ENCODE measurements at regions not wholly inside any gene's neighbourhood (a gene's known extent, or its start where the extent isn't known, plus 50 kb on each side); places are given as distances from the start of the nearest gene placed in this dataset.
A peak's percentile ranks its signal among the peaks of the same experiment; 100 is the strongest.
"Not testable (repeated sequence)": the region's sequence is repeated elsewhere in the genome, so short reads cannot be mapped to it uniquely, and the experiment has no call there.

- peaks cover 9% of the 10 kb centered on the region for H3K27me3 Mint-ChIP-seq
- intact Hi-C loops (cut with micrococcal nuclease), result no loop called here
- no peaks in the 10 kb centered on the region for H3K4me1 Mint-ChIP-seq
- H3K9me3 Mint-ChIP-seq, result peaks cover 40% of the 10 kb centered on the region
- no peak overlapping the region for H3K4me3 Mint-ChIP-seq
- DNase-seq, result no peak
- H3K27ac Mint-ChIP-seq, result no peak overlapping the region
- no peaks in the 10 kb centered on the region for H3K36me3 Mint-ChIP-seq (ENCODE audit: low read depth)
These were observed 64.0 kb downstream of the EBNA1BP2 start for GRCh38 chr1:43108080-43108479.

GRCh38 chr1:43107664-43108063 lies 64.4 kb downstream of the EBNA1BP2 start:
- Mint-ChIP-seq H3K4me1 (no peaks in the 10 kb centered on the region), H3K27me3 (peaks cover 9% of the 10 kb centered on the region), H3K36me3 (ENCODE audit: low read depth) (no peaks in the 10 kb centered on the region), H3K27ac (no peak overlapping the region), H3K4me3 (no peak overlapping the region), H3K9me3 (peaks cover 40% of the 10 kb centered on the region)
- intact Hi-C loops (cut with micrococcal nuclease), result no loop called here
- no peak for DNase-seq

GRCh38 chr1:43104027-43104763 lies 67.9 kb downstream of the EBNA1BP2 start:
- Mint-ChIP-seq H3K4me3 (no peak overlapping the region), H3K27me3 (peaks cover 3% of the 10 kb centered on the region), H3K4me1 (no peaks in the 10 kb centered on the region), H3K27ac (no peak overlapping the region), H3K36me3 (ENCODE audit: low read depth) (no peaks in the 10 kb centered on the region), H3K9me3 (peaks cover 34% of the 10 kb centered on the region)
- intact Hi-C loops (cut with micrococcal nuclease), result no loop called here
- no peak for DNase-seq

GRCh38 chr1:43101061-43101460 lies 71.0 kb downstream of the EBNA1BP2 start:
- H3K4me1 Mint-ChIP-seq, result no peaks in the 10 kb centered on the region
- H3K9me3 Mint-ChIP-seq, result peaks cover 13% of the 10 kb centered on the region
- H3K27ac Mint-ChIP-seq, result no peak overlapping the region
- intact Hi-C loops (cut with micrococcal nuclease), result no loop called here
- H3K27me3 Mint-ChIP-seq, result peaks cover 12% of the 10 kb centered on the region
- no peak overlapping the region for H3K4me3 Mint-ChIP-seq
- no peaks in the 10 kb centered on the region for H3K36me3 Mint-ChIP-seq (ENCODE audit: low read depth)
- DNase-seq, result no peak

- Mint-ChIP-seq H3K27ac (no peak overlapping the region), H3K4me1 (no peaks in the 10 kb centered on the region), H3K27me3 (peaks cover 21% of the 10 kb centered on the region), H3K4me3 (no peak overlapping the region), H3K36me3 (ENCODE audit: low read depth) (no peaks in the 10 kb centered on the region), H3K9me3 (peaks cover 5% of the 10 kb centered on the region)
- no peak for DNase-seq
- intact Hi-C loops (cut with micrococcal nuclease), result no loop called here
These were observed 73.9 kb downstream of the EBNA1BP2 start for GRCh38 chr1:43098200-43098599.

- intact Hi-C loops (cut with micrococcal nuclease); H3K36me3 Mint-ChIP-seq (ENCODE audit: low read depth); H3K9me3 Mint-ChIP-seq; H3K27ac Mint-ChIP-seq; H3K4me1 Mint-ChIP-seq; DNase-seq; H3K4me3 Mint-ChIP-seq: not testable (repeated sequence)
- peaks cover 21% of the 10 kb centered on the region for H3K27me3 Mint-ChIP-seq
These were observed 75.6 kb downstream of the EBNA1BP2 start for GRCh38 chr1:43096528-43096927.

- intact Hi-C loops (cut with micrococcal nuclease); H3K36me3 Mint-ChIP-seq (ENCODE audit: low read depth); H3K4me3 Mint-ChIP-seq; H3K4me1 Mint-ChIP-seq; H3K27ac Mint-ChIP-seq; DNase-seq; H3K9me3 Mint-ChIP-seq: not testable (repeated sequence)
- peaks cover 18% of the 10 kb centered on the region for H3K27me3 Mint-ChIP-seq
These were observed 81.3 kb downstream of the EBNA1BP2 start for GRCh38 chr1:43090812-43091211.

- intact Hi-C loops (cut with micrococcal nuclease); H3K27ac Mint-ChIP-seq; DNase-seq; H3K4me1 Mint-ChIP-seq; H3K4me3 Mint-ChIP-seq; H3K9me3 Mint-ChIP-seq; H3K36me3 Mint-ChIP-seq (ENCODE audit: low read depth): not testable (repeated sequence)
- H3K27me3 Mint-ChIP-seq, result peaks cover 19% of the 10 kb centered on the region
These were observed 81.9 kb downstream of the EBNA1BP2 start for GRCh38 chr1:43090157-43090556.

GRCh38 chr1:43083375-43083891 lies 88.7 kb downstream of the EBNA1BP2 start:
- H3K27me3 Mint-ChIP-seq, result peaks cover 21% of the 10 kb centered on the region
- intact Hi-C loops (cut with micrococcal nuclease), result no loop called here
- no peaks in the 10 kb centered on the region for H3K9me3 Mint-ChIP-seq
- no peak overlapping the region for H3K27ac Mint-ChIP-seq
- H3K36me3 Mint-ChIP-seq (ENCODE audit: low read depth), result no peaks in the 10 kb centered on the region
- no peak overlapping the region for H3K4me3 Mint-ChIP-seq
- H3K4me1 Mint-ChIP-seq, result no peaks in the 10 kb centered on the region
- no peak for DNase-seq

GRCh38 chr1:43082740-43083139 lies 89.3 kb downstream of the EBNA1BP2 start:
- intact Hi-C loops (cut with micrococcal nuclease), result no loop called here
- no peaks in the 10 kb centered on the region for H3K9me3 Mint-ChIP-seq
- no peaks in the 10 kb centered on the region for H3K4me1 Mint-ChIP-seq
- no peak overlapping the region for H3K4me3 Mint-ChIP-seq
- peaks cover 22% of the 10 kb centered on the region for H3K27me3 Mint-ChIP-seq
- no peak overlapping the region for H3K27ac Mint-ChIP-seq
- DNase-seq, result no peak
- no peaks in the 10 kb centered on the region for H3K36me3 Mint-ChIP-seq (ENCODE audit: low read depth)

GRCh38 chr1:43077273-43077672 lies 94.8 kb downstream of the EBNA1BP2 start:
- intact Hi-C loops (cut with micrococcal nuclease), result no loop called here
- no peak for DNase-seq
- H3K27ac Mint-ChIP-seq, result no peak overlapping the region
- peaks cover 9% of the 10 kb centered on the region for H3K27me3 Mint-ChIP-seq
- H3K4me3 Mint-ChIP-seq, result no peak overlapping the region
- no peaks in the 10 kb centered on the region for H3K9me3 Mint-ChIP-seq
- no peaks in the 10 kb centered on the region for H3K36me3 Mint-ChIP-seq (ENCODE audit: low read depth)
- peaks cover 2% of the 10 kb centered on the region for H3K4me1 Mint-ChIP-seq

- intact Hi-C loops (cut with micrococcal nuclease), result loop anchor here (5.0 kb wide), 1 partner anchor 497 kb away; no protein-coding TSS in a partner anchor
- Mint-ChIP-seq H3K36me3 (ENCODE audit: low read depth) (no peaks in the 10 kb centered on the region), H3K9me3 (no peaks in the 10 kb centered on the region), H3K4me1 (peaks cover 2% of the 10 kb centered on the region), H3K27me3 (peaks cover 9% of the 10 kb centered on the region), H3K27ac (no peak overlapping the region), H3K4me3 (no peak overlapping the region)
- DNase-seq, result no peak
These were observed 97.4 kb downstream of the EBNA1BP2 start for GRCh38 chr1:43074709-43075108.

GRCh38 chr1:43074244-43074643 lies 97.8 kb downstream of the EBNA1BP2 start:
- Mint-ChIP-seq H3K4me1 (peaks cover 2% of the 10 kb centered on the region), H3K36me3 (ENCODE audit: low read depth) (no peaks in the 10 kb centered on the region), H3K4me3 (no peak overlapping the region), H3K9me3 (no peaks in the 10 kb centered on the region), H3K27ac (no peak overlapping the region), H3K27me3 (peaks cover 9% of the 10 kb centered on the region)
- intact Hi-C loops (cut with micrococcal nuclease), result loop anchor here (5.0 kb wide), 1 partner anchor 497 kb away; no protein-coding TSS in a partner anchor
- DNase-seq, result no peak

GRCh38 chr1:43073490-43074230 lies 98.4 kb downstream of the EBNA1BP2 start:
- Mint-ChIP-seq H3K4me1 (peaks cover 2% of the 10 kb centered on the region), H3K36me3 (ENCODE audit: low read depth) (no peaks in the 10 kb centered on the region)

More at GRCh38 chr1:43073490-43074230, 98.4 kb downstream of the EBNA1BP2 start:
- Mint-ChIP-seq H3K4me3 (no peak overlapping the region), H3K27me3 (peaks cover 7% of the 10 kb centered on the region), H3K9me3 (no peaks in the 10 kb centered on the region), H3K27ac (no peak overlapping the region)
- intact Hi-C loops (cut with micrococcal nuclease), result loop anchor here (1.0 to 5.0 kb wide), 4 partner anchors 150 to 496 kb away; no protein-coding TSS in a partner anchor
- peak; percentile 92 for DNase-seq
